Fibroblast of lung (primary cell): ENCODE measurements at regions not wholly inside any gene's neighbourhood (a gene's known extent, or its start where the extent isn't known, plus 50 kb on each side); places are given as distances from the start of the nearest gene placed in this dataset.

Experiments used
- CTCF ChIP-seq, 2 donors: IDR thresholded peaks in 1 of 2; conservative IDR thresholded peaks in 1 of 2; 1 replicate in 1 of 2; 2 replicates in 1 of 2; pipeline ENCODE4 v1.5.1; 2011 to 2012; ENCODE audit warnings: low read length in 2 of 2, control low read depth in 1 of 2, inconsistent platforms in 1 of 2, low read depth in 1 of 2, mild to moderate bottlenecking in 1 of 2
- EZH2 ChIP-seq: IDR thresholded peaks from 2 replicates; pipeline ENCODE4 v1.5.1; 2012; ENCODE audit warnings: low read length, control low read depth, mild to moderate bottlenecking; ENCODE audit errors: missing control alignments

DNA sequence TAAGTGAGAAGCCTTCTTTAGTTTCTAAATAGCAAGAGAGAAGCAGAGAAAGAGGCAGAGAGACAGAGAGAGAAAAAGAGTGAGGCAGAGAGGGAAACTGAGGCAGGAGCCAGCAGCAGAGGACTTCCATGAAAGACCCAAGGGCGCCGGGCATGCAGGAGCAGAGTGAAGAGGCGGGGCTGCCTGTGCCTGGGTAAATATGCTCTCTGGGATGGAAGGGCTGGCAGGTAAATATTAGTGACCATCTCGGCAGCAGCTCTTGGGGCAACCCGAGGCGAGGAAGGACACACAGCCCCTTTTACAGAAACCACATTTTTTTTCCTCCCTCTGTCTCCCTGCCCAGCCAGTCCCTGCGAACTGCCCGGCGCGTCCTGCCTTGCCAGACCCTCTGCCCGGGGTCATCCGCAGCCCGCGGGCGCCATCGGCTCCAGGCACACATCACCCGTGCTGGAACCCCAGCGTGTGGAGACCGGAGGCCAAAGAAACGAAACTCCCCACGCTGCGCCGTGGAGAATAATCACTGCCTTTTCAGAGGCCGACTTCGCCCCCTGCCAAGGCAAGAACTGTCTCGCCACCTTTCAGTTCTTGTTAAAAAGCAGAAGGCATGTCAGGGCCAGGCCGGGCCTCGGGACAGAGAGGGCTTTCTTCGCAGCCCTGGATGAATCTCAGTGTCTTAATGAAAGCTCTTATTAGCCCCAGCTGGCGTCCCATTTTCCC is 61.3 kb downstream of the BOD1 start:
- TF ChIP-seq CTCF (conservative IDR thresholded peaks at IDR 0.05 in 1 of 2, IDR thresholded peaks at IDR 0.05 in 1 of 2; ENCODE audit: low read depth in 1 of 2, low read length in 2 of 2): no peak
- no peak for TF ChIP-seq EZH2
